DMS153 (cell line): ENCODE measurements at regions not wholly inside any gene's neighbourhood (a gene's known extent, or its start where the extent isn't known, plus 50 kb on each side); places are given as distances from the start of the nearest gene placed in this dataset.
"Not testable (repeated sequence)": the region's sequence is repeated elsewhere in the genome, so short reads cannot be mapped to it uniquely, and the experiment has no call there.

ENCODE experiments used
- DNase-seq: peaks from one replicate; lab custom pipeline; 2025; lab: John Stamatoyannopoulos, UW

DNA sequence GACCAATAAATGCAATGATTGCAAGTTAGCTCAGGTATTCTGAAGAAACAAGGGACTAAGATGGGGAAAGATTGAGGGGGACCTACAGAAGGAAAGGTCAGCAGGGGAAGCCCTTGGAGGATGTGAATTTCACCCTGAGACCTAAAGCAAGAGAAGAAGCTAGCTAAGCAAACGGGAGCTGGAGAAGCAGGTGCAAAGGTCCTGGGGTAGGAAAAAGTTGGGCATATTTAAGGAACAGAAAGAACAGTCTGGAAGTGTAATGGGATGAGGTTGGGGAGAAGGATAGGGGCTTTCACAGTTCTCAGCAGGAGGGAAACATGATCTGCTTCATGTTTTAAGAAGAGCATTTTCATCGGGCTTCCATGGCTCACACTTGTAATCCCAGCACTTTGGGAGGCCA is 89.7 kb upstream of the SLC45A1 start:
- no peak for DNase-seq

DNA sequence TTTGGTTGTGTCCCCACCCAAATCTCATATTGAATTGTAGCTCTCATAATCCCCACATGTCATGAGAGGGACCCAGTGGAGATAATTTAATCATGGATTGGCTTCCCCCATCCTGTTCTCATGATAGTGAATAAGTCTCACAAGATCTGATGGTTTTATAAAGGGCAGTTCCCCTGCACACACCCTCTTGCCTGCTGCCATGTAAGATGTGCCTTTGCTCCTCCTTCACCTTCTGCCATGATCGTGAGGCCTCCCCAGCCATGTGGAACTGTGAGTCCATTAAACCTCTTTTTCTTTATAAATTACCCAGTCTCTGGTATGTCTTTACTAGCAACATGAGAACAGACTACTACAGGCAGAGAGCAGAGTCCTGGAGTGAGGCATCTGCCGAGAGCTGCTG is 90.2 kb upstream of the SLC45A1 start:
- DNase-seq = not testable (repeated sequence)

DNA sequence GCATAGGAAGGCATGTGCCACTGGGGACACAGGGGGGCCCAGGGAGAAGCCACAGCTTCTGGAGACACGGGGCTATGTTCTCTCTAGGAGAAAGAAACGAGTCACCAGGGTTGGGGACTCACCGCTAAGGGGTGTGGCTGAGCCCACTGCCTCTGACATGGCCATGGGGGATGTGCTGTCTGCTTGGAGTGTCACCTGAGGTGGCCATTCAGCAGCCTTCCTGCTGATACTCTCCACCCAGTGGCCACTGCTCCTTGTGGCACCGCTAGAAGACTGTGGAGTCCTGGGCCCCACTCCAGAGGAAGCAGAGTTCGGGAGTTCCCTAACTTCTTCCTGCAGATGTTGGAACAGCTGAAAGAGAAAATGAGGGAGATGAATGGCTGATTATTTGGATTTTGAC is 91.2 kb upstream of the SLC45A1 start:
- no peak for DNase-seq

DNA sequence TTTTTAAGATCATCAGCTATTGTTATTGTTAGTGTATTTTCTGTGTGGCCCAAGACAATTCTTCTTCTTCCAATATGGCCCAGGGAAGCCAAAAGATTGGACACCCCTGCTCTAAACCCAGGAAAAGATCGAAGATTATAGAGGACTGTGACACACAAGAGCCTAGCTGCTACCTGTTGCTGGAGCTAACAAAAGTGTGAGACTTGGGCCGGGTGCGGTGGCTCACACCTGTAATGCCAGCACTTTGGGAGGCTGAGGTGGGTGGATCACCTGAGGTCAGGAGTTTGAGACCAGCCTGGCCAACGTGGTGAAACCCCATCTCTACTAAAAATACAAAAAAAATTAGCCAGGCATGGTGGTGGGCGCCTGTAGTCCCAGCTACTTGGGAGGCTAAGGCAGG is 91.9 kb upstream of the SLC45A1 start:
- DNase-seq = not testable (repeated sequence)

DNA sequence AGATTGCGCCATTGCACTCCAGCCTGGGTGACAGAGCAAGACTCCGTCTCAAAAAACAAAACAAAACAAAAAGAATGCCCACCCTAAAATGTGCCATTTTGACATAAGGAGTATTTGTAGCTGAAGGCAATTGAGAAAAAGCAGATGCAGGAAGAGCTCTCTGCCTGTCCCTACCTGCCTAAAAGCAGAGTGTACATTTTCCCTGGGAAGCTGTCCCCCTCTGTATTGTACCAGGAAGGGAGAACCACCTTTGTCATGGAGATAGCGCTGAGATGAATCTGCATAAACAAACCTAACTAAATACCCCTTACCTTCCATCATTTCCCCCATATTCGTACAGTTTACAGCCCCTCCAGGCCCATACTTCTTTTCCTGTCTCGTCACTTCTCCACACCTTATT is 94.4 kb upstream of the SLC45A1 start:
- DNase-seq = no peak

DNA sequence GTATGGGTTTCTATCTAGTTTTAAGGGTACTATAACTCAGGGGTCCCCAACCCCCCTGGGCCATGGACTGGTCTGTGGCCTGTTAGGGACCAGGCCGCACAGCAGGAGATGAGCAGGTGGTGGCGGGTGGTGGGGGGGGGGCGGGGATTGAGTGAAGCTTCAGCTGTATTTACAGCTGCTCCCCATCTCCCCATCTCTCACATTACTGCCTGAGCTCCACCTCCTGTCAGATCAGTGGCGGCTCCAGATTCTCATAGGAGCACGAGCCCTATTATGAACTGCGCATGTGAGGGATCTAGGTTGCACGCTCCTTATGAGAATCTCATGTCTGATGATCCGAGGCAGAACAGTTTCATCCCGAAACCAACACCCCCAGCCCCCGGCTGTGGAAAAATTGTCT is 95.1 kb upstream of the SLC45A1 start:
- no peak for DNase-seq

DNA sequence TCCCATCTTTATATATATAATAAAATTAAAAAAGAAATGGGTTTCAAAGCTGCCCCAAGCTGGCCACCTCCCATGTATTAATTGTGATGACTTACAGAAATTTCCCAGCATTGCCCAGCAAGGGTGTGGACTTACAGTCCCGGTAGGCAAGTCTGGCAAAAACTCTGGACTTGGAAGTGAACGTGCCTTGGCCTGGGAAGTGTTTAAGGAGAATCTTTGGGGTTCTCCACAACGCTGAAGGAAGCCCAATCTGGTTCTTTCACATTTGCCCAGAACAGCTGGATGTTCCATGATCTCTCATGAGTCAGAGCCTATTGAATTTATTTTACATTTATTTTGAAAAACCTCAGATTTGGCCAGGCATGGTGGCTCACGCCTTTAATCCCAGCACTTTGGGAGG is 98.4 kb upstream of the SLC45A1 start:
- DNase-seq = no peak

DNA sequence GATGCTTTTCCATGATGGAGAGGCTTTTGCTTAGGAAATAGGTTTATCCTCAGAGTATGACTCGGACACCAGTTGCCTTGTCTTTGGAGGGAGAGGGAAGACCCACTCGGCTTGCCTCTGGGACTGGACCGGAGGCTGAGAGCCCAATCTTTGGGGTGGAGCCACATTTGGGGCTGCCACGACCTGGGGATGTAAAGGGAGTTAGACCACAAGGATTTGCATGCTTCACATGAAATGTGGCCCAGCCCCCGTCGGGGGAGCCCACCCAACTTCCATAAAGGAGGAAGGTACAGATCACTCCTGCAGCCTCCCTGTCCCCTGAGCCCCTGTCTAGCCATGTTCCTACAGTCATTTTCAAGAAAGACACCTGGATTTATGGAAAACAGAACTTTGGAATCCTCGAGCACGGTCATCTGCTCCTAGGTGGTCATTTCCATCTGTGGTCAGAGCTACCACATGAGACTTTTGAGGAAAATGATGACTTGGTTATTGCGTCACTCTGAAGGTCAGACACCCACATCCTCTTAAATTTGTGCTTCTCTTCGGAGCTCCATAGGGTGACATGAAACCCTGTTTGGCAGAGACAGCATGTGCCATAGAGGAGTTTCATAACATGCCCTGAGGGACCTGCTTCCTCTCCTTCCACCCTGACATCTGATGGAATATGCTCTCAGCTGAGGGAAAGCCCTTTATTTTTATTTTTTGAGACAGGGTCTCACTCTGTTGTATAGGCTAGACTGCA is 99.4 kb upstream of the SLC45A1 start:
- no peak for DNase-seq

DNA sequence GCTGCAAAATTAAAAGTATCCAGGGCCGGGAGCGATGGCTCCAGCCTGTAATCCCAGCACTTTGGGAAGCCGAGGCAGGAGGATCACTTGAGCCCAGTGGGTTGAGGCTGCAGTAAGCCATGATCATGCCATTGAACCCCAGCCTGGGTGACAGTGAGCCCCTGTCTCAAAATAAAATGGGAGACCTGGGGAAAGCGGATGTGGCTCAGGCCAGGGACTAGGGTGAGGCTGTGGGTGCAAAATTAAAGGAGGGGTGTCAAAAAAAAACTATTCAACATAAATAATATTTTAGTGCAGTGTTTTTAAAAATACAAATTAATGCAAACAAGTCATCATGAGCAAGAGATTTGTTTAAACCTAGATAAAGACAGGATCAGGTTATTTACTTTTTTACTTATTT is 100.1 kb upstream of the SLC45A1 start:
- DNase-seq = no peak

DNA sequence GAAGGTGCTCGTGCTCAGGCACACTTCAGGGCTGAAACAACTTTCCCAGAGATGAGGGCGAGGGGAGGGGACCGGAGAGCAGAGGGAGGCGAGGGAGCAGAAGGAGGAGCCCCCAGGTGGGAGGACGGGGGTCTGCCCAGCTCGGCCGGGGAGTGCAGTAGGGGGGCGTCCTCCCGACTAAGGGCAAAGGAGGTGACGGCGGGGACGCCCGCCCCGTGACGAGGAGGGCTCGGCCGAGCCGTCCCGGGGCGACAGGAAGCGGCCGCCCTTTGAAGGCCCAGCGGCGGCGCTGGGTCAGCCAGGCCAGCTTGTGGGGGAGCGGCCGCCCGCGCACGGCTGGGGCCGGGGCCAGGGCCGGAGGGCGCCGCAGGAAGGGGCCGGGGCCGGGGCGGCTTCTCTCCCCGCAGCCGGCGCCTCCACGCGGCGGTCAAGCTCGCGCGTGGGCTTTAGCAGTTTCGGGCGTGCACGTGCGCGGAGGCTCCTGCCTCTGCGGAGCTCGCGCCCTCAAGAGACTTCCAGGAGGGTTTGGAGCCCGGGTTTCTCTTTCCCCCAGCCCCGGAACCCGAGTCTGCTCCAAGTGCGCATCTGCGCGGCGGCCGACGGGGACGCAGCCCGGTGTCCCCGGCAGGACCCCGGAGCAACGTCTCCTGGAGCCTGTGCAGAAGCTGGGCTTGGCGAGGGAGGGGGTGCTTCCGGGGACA is 100.8 kb upstream of the SLC45A1 start:
- no peak for DNase-seq

DNA sequence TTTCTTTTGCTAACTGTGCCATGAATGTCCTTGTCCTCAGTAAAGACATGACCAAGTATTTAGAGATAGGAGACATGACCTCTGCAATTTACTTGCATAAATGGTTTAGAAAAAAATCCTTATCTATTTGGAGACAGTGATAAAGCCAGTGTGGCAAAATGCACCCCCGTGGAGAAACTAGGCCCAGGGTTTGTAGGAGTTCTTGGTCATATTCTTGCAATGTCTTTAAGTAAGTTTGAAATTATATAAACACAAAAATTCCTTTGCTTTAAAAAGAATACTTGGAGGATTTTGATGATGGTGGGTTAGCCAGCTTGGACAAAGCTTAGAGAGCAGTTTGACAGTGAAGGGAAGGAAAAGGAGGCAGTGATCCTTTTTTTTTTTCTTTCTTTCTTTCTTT is 101.9 kb upstream of the SLC45A1 start:
- no peak for DNase-seq

DNA sequence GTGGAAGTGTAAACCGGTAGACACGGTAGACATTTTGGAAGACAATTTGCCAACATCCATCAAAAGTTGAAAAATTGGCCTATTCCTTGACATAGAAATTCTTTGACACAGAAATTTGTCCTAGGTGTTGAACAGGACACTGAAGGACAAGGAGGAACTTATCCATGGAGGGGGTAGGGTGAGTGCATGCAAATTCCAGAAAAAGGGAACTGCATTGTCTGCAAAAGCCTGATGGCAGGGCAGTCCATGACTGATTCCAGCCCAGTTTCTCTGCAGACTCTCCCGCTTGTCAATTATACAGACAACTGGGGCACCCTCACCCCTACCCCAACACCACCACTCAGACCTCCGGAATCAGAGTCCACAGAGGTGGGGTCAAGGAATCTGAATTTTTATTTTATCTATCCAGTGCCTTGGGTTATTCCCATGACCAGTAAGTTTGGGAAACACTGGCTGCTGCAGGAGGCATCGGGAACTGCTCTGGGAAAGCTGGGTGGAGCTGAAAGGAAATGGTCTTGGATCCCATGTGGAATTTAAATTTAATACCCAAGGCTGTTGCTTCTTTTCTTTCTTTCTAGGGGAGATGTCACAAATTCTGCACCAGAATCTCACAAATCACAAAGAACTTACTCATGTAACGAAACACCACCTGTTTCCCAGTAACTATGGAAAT is 103.3 kb upstream of the SLC45A1 start:
- DNase-seq = no peak

DNA sequence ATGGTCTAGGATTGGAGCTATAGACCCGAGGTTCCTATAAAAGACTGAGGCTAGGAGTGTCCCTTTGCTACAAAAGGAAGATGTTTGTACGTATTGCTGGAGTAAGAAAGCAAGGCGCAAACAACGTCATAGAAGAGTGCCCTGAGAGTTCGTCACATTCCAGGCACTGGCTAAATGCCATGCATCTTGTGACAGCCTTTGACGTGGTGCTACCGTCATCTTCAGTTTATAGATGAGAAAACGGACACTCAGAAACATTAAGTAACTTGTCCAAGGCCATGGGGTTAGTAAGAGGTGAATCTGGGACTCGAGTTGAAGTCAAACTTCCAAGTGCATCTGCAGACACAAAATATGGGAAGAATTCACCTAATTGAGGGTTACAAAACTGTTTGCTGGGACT is 104.2 kb upstream of the SLC45A1 start:
- DNase-seq = no peak

DNA sequence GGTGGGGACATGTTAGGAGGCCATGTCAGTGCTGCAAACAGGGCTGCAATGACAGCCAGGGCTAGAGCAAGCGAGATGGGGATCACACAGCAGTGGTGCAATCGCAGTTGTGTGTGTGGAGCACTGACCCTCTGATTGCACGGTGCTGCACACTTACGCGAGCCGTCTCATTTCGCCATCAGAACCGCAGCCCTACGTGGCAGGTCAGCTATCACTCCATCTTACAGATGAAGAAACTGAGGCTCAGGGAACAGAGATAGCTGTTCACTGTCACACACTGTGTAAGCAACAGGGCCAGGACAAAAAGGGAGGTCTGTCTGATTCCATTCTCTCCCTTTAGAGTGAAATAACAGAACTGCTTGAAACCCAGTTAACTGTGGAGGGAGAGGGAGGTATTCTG is 104.8 kb upstream of the SLC45A1 start:
- DNase-seq = no peak

DNA sequence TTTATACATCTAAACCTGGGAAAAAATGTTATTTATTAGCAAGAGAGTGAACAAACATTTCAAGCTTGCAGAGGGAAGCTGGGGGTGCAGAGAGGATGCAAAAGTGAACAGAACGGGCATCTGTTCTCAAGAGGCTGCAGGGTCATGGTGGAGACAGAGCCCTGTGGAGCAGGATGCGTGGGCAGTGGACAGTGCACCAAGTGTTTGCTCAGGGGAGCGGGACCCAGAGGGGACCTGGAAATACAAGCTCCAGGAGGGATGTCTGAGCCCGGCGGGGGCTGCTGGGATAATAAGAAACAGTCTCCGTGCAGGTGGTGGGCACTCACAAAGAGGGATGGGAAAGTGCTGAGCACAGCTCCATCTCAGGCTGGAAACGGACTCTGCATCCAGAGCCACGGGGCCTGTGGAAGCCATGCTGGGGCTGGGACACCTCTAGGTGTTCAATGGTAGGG is 105.3 kb upstream of the SLC45A1 start:
- no peak for DNase-seq

DNA sequence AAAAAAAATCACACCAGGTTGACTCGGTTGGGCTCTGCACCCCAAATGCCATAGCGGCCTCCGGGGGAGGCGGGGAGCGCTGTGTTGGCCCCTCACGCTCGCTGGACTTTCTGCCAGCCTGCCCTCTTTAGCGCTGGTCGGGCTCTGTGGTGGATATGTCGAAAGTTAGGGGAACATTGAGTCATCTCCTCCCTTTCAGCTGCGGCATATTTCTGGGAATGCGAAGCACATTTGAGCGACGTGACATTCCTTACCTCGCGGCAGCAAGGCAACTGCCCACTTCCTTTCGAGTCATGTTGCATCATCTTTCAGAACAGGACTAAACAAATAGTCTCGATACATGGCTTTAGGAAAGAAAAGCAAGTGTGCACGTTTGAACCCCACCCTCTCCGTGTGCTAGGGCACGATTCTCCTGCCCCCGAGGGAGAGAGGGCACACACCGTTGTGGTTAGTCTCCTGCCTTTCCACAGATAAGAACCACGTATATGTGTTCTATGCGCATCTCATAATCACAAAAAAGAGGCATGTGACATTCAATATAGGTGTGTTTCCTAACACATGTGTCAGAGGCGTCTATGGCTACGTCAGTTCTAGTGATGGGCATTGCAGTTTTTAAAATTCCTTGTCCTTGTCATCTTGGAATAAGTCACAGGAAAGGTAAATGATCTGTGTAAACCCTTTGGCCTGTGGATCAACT is 105.9 kb upstream of the SLC45A1 start:
- peak; percentile 68 for DNase-seq

DNA sequence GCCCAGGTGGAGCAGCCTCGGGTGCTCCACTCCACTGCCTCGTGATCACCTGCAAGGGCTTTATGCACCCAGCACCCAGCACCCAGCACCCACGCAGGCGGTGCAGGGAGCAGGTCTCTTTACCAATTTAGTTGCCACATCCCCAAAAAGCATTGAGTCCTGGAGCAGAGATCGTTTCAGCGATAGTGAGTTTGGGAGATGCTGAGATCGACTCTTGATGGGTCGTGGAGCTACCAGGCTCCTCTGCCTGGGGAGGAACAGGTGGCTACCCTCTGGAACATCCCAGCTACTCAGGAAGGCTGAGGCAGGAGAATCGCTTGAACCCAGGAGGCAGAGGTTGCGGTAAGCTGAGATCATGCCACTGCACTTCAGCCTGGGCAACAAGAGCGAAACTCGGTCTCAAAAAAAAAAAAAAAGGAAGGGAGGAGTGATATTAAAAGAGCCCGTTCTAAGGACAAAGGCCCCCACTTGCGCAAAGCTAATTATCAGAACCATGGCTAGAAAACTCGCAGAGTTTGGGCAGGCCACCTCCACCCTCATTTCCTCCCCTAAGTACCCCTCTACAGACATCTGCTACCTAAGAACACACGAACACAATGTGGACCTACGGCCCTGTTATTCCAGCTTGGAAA is 106.5 kb upstream of the SLC45A1 start:
- DNase-seq = peak; percentile 68

DNA sequence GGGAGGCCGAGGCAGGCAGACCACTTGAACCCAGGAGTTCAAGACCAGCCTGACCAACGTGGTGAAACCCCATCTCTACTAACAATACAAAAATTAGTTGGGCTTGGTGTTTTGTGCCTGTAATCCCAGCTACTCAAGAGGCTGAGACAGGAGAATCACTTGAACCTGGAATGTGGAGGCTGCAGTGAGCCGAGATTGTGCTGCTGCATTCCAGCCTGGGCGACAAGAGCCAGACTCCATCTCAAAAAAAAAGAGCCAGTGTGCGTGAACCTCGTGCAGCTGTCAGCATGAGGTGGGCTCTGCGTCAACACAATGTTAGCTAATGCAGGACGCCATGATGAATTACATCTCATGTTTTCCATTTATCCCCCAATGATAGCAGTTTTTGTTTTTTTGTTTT is 110.7 kb upstream of the SLC45A1 start:
- DNase-seq = no peak

DNA sequence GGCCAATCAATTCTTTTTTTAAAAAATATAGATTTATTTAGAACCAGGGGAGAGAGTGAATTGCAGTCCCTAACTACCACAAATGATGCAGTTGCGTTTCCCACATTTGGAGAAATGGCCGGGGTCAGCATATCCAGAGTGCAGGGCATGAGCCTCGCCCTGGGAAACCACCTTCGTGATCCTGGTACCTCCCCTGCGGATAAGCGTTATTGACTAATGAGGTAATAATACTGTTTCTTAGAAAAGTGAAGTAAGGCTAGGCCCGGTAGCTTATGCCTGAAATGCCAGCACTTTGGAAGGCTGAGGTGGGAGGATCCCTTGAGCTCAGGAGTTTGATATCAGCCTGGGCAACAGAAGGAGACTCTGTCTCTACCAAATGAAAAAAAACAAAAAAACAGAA is 111.5 kb upstream of the SLC45A1 start:
- no peak for DNase-seq

DNA sequence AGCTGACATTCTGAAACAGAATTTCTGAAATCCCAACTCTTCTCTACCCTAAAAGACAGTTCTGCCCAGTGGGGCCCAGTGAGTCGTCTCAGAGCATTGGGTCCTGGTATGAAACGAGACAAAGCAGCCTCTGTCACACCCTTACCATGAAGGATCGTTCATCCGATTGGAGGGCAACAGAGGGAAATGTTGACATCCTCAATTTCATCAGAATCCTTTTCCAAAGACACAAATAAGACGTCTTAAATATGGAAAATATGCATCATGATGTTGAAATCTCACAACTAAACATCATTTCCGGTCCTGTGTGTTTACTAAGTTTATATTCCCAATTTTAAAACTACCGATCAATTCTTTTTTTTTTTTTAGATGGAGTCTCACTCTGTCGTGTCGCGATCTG is 112.1 kb upstream of the SLC45A1 start:
- DNase-seq = no peak

DNA sequence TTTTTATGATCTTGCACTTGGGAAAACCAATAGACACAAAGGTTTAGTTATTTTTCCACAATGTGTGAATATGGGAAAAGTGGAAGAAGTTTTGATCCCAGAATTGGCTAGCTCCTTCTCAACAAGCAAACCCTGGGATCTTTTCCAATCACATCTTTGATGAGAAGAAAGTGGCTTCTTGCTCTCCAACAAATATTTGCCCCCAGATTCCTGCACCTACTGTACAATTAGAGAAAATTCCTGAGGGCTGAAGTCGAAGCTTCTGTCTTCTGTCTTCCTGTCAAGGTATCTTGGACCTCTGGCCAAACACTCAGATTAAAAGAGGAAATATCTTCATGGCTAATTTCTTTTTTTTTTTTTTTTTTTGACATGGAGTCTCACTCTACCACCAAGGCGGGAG is 113.1 kb upstream of the SLC45A1 start:
- no peak for DNase-seq

DNA sequence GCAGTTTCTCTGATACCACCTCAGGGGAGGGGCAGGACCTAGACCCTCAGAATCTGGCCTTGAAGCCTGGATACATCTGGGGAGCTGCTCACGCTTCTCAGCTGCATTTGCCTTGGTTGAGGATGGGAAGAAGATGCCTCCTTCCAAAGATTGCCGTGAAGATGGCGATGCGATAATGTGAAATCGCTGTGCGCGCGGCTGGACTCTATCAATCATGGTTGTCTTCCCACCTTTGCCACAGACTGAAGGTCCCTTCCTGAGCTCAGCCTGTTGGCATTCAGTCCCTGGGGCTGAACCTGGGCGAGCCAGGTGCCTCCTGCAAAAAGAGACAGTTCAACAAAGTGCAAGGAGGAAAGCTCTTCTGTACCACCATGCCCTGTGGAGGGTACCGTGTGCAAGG is 114.4 kb upstream of the SLC45A1 start:
- no peak for DNase-seq
